ENCODE measurements at regions not wholly inside any gene's neighbourhood (a gene's known extent, or its start where the extent isn't known, plus 50 kb on each side); places are given as distances from the start of the nearest gene placed in this dataset.
A peak's percentile ranks its signal among the peaks of the same experiment; 100 is the strongest.

GRCh38 chr6:149230712-149231460 lies 86.6 kb upstream of the TAB2 start:
- Histone ChIP-seq H3K9me3 (no peaks in the 10 kb centered on the region), H3K27ac (replicated peaks in 1 of 4) (no peak overlapping the region), H3K4me1 (peaks cover 3 to 76% (median 59%) of the 10 kb centered on the region in 4 donors), H3K36me3 (no peaks in the 10 kb centered on the region), H3K4me3 (no peak overlapping the region), H3K27me3 (no peaks in the 10 kb centered on the region)
- no peak for TF ChIP-seq EP300 (IDR thresholded peaks at IDR 0.05)
- no peak for TF ChIP-seq CTCF (IDR thresholded peaks at IDR 0.05)
- TF ChIP-seq POLR2A (IDR thresholded peaks at IDR 0.05; ENCODE audit: low read depth), result no peak
- TF ChIP-seq POLR2AphosphoS5 (IDR thresholded peaks at IDR 0.05), result no peak
- no peak for DNase-seq (ENCODE audit: extremely low spot score)
- 85% methylated on average over 5 of the region's 5 CpGs for WGBS
- intact Hi-C loops (cut with DNase I), result no loop called here

GRCh38 chr6:149231778-149232177 lies 85.7 kb upstream of the TAB2 start:
- Histone ChIP-seq H3K36me3 (no peaks in the 10 kb centered on the region), H3K9me3 (no peaks in the 10 kb centered on the region), H3K27me3 (no peaks in the 10 kb centered on the region), H3K4me3 (no peak overlapping the region), H3K4me1 (peaks cover 3 to 79% (median 68%) of the 10 kb centered on the region in 4 donors), H3K27ac (replicated peaks in 1 of 4) (peak overlapping the region; percentile 36 to 70 (median 51))
- TF ChIP-seq POLR2AphosphoS5 (IDR thresholded peaks at IDR 0.05) (no peak), POLR2A (IDR thresholded peaks at IDR 0.05; ENCODE audit: low read depth) (no peak), CTCF (IDR thresholded peaks at IDR 0.05) (no peak), EP300 (IDR thresholded peaks at IDR 0.05) (no peak)
- WGBS, result 51% methylated on average over 7 of the region's 7 CpGs
- DNase-seq (ENCODE audit: extremely low spot score), result no peak
- intact Hi-C loops (cut with DNase I), result no loop called here

- H3K9me3 ChIP-seq, result no peaks in the 10 kb centered on the region
- H3K27me3 ChIP-seq, result no peaks in the 10 kb centered on the region
- H3K27ac ChIP-seq (replicated peaks in 1 of 4), result no peak overlapping the region
- TF ChIP-seq POLR2AphosphoS5 (IDR thresholded peaks at IDR 0.05) (no peak), CTCF (IDR thresholded peaks at IDR 0.05) (no peak), EP300 (IDR thresholded peaks at IDR 0.05) (no peak), POLR2A (IDR thresholded peaks at IDR 0.05; ENCODE audit: low read depth) (no peak)
- H3K4me1 ChIP-seq, result peaks cover 3 to 71% (median 61%) of the 10 kb centered on the region in 4 donors
- H3K4me3 ChIP-seq, result no peak overlapping the region
- intact Hi-C loops (cut with DNase I), result no loop called here
- 96% methylated on average over 5 of the region's 7 CpGs for WGBS
- DNase-seq (ENCODE audit: extremely low spot score), result no peak
- H3K36me3 ChIP-seq, result no peaks in the 10 kb centered on the region
These were observed 84.3 kb upstream of the TAB2 start for GRCh38 chr6:149233056-149233715.

- H3K4me1 ChIP-seq, result peaks cover 3 to 60% (median 51%) of the 10 kb centered on the region in 4 donors
- peaks cover 0 to 2% (median 0%) of the 10 kb centered on the region in 4 donors for H3K9me3 ChIP-seq
- H3K36me3 ChIP-seq, result no peaks in the 10 kb centered on the region
- no peak overlapping the region for H3K4me3 ChIP-seq
- 72% methylated on average over 7 of the region's 7 CpGs for WGBS
- no peaks in the 10 kb centered on the region for H3K27me3 ChIP-seq
- TF ChIP-seq POLR2AphosphoS5 (IDR thresholded peaks at IDR 0.05) (no peak), CTCF (IDR thresholded peaks at IDR 0.05) (no peak), POLR2A (IDR thresholded peaks at IDR 0.05; ENCODE audit: low read depth) (no peak), EP300 (IDR thresholded peaks at IDR 0.05) (no peak)
- no peak for DNase-seq (ENCODE audit: extremely low spot score)
- intact Hi-C loops (cut with DNase I), result no loop called here
- no peak overlapping the region for H3K27ac ChIP-seq (replicated peaks in 1 of 4)
These were observed 83.2 kb upstream of the TAB2 start for GRCh38 chr6:149234051-149234962.

Measured in esophagus muscularis mucosa (tissue), 4 donors.